ENCODE measurements at regions not wholly inside any gene's neighbourhood (a gene's known extent, or its start where the extent isn't known, plus 50 kb on each side); places are given as distances from the start of the nearest gene placed in this dataset.

- DNase-seq, result no peak
Observed at GRCh38 chr7:22561895-22562593, 62.1 kb upstream of the STEAP1B start.

DNA sequence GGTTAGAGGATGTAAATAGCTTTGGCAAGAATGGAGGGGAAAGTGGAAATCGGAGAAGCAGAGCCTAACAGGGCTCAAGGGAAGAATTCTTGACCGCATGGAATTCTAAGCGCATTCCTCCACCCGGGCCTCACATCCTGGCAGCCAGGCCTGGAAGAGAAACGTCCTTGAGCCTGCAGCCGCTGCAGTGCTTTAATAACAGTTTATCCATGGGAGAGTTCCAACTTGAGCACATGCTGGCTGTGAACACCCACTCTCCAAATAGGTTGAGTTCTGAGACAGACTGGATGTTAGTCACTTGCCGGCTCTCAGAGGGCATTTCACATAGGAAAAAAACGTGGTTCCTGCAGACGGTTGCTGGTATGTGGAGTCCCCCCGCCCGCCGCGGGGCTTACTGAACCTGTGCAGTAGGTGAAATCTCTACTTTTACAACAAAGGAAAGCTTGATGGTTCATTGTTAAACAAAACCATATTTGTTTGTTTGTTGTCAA lies 61.4 kb upstream of the STEAP1B start:
- no peak for DNase-seq

- peak; percentile 74 for DNase-seq
Observed at GRCh38 chr7:22559829-22560489, 60.0 kb upstream of the STEAP1B start.

DNA sequence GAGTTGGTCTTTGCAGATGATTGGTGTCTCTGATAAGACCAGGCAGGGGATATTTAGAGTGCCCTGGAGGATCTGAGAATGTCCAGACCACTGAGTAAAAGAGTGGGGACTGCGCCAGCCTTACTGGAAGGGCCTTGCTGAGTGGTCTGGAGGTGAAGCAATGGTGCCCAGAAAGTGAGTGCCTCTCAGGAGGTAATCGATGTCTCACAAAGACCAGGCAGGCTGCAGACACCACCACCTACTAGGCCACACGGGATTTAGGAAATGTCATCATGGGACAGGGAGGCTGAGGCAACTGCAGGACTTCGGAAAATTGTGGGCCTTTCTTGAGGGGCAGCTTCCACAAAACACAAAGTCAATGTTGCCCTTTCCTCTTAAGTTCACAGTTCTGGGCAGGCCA lies 57.2 kb upstream of the STEAP1B start:
- DNase-seq, result no peak

DNA sequence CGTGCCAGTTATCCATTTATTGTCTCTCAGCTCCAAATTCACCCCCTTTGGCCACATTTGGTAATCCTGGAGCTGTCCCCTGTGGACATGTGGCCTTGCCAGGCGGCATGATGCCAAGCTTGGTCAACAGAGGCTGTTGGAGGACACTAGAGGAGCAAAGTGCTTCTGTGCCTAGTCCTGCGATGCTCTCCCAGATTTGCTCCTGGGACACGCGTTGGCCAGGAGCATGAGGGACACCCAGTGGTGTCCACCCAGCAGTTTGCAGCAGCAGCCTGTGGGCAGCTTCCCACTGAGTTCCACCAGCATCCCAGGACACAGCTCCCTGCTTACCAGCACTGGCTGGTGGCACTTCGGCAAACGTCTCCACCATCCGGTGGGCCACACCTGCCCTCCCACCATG lies 55.5 kb upstream of the STEAP1B start:
- DNase-seq, result no peak

- DNase-seq, result no peak
Observed at GRCh38 chr7:22554184-22554583, 54.2 kb upstream of the STEAP1B start.

GRCh38 chr7:22551768-22552513 lies 52.0 kb upstream of the STEAP1B start:
- no peak for DNase-seq

GRCh38 chr7:22550514-22551030 lies 50.6 kb upstream of the STEAP1B start:
- no peak for DNase-seq

DNA sequence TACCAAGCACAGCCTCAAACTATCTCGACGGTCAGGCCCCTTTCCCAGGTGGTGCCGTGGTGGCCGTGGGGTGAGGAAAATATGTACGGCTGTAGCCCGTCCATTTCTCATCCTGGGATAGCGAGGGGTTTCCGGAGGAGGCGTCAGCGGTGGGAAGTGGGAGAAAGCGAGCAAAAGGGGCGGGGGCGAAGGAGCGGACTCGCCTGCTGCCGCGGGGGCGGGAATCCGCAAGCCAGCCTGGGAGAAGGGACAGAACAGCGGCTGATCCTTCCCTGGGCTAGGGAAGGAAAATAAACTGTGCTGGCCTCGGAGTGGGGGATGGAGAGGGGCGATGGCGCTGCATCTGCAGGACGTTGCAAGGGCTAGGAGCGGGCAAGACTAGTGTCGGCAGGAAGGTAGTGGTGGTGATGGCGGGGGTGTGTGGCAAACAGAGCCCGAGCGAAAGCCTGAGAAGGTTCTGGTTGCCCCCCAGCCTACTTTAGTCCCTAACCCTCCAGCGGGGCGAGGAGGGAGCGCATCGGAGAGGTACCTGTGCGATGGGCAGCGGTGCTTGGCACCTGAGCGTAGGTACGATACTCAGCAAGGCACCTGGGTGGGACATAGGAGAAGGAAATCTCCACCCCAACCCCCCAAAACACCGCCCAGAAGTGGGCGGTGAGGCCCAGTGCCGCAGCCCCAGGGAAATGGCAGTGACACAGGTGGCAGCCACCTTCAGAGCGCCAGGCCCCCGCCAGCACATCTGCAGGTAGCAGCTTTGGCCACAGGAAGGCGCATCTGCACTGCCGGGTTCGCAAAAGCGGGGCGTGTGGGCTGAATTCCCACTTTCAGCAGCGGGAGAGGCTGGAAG lies 49.9 kb upstream of the STEAP1B start:
- peak; percentile 54 for DNase-seq

All from NCI-H1092 (cell line).